Osteoblast (primary cell): ENCODE measurements at regions not wholly inside any gene's neighbourhood (a gene's known extent, or its start where the extent isn't known, plus 50 kb on each side); places are given as distances from the start of the nearest gene placed in this dataset.

Experiments used
- DNase-seq: peaks from one replicate; pipeline ENCODE4 v3.0.0; 2011; ENCODE audit warnings: low spot score, mixed read lengths; ENCODE audit not compliant: insufficient read length; ENCODE audit errors: missing footprints
- H2AFZ ChIP-seq: 2 replicates; pipeline ENCODE4 v1.6.0; 2011; ENCODE audit warnings: mild to moderate bottlenecking, low read length
- H3K27ac ChIP-seq: 2 replicates; pipeline ENCODE4 v1.5.1; 2011; ENCODE audit warnings: mild to moderate bottlenecking, low read depth, low read length, moderate library complexity
- H3K27me3 ChIP-seq: 2 replicates; pipeline ENCODE4 v1.6.0; 2012; ENCODE audit warnings: mild to moderate bottlenecking, control low read depth, inconsistent platforms, low read length, moderate library complexity; ENCODE audit not compliant: insufficient read depth
- H3K36me3 ChIP-seq: 2 replicates; pipeline ENCODE4 v1.5.1; 2011; ENCODE audit warnings: mild to moderate bottlenecking, low read length, control low read depth, moderate library complexity; ENCODE audit not compliant: insufficient read depth
- H3K4me1 ChIP-seq: 2 replicates; pipeline ENCODE4 v1.5.1; 2011; ENCODE audit warnings: mild to moderate bottlenecking, low read length, control low read depth, moderate library complexity; ENCODE audit not compliant: insufficient read depth
- H3K4me2 ChIP-seq: 2 replicates; pipeline ENCODE4 v1.6.0; 2011; ENCODE audit warnings: mild to moderate bottlenecking, low read length; ENCODE audit not compliant: insufficient read depth
- H3K4me3 ChIP-seq: fragments of 200-600 bp; sonication (generic); 3 replicates; pipeline ENCODE4 v1.5.1; 2012; ENCODE audit warnings: mild to moderate bottlenecking, low read length, inconsistent platforms; ENCODE audit not compliant: insufficient read depth
- H3K79me2 ChIP-seq: 2 replicates; pipeline ENCODE4 v1.6.0; 2012; ENCODE audit warnings: mild to moderate bottlenecking, low read length, control low read depth, inconsistent platforms; ENCODE audit not compliant: insufficient read depth
- H3K9me3 ChIP-seq: 2 replicates; pipeline ENCODE4 v1.5.1; 2011; ENCODE audit warnings: low read depth, low read length, control low read depth
- H4K20me1 ChIP-seq: 2 replicates; pipeline ENCODE4 v1.6.0; 2012; ENCODE audit warnings: mild to moderate bottlenecking, low read length, control low read depth; ENCODE audit not compliant: insufficient read depth
- CTCF ChIP-seq: IDR thresholded peaks from 2 replicates; pipeline ENCODE4 v1.5.1; 2011; ENCODE audit warnings: mild to moderate bottlenecking, low read depth, low read length, moderate library complexity; ENCODE audit errors: extremely low read depth

- H3K36me3 ChIP-seq = no peaks in the 10 kb centered on the region
- H4K20me1 ChIP-seq = no peaks in the 10 kb centered on the region
- H3K4me3 ChIP-seq = no peak overlapping the region
- no peaks in the 10 kb centered on the region for H3K27me3 ChIP-seq
- H3K79me2 ChIP-seq = no peaks in the 10 kb centered on the region
- no peak for TF ChIP-seq CTCF
- DNase-seq = no peak
- H3K9me3 ChIP-seq = no peaks in the 10 kb centered on the region
- H2AFZ ChIP-seq = peak overlapping the region; percentile 59
- no peak overlapping the region for H3K27ac ChIP-seq
- peaks cover 4% of the 10 kb centered on the region for H3K4me1 ChIP-seq
- H3K4me2 ChIP-seq = no peak overlapping the region
Measured at GRCh38 chr1:55951291-55951690, 628.1 kb downstream of the PLPP3 start.

- no peak for DNase-seq
- H3K4me3 ChIP-seq = no peak overlapping the region
- H4K20me1 ChIP-seq = no peaks in the 10 kb centered on the region
- no peaks in the 10 kb centered on the region for H3K9me3 ChIP-seq
- no peaks in the 10 kb centered on the region for H3K4me1 ChIP-seq
- no peaks in the 10 kb centered on the region for H3K27me3 ChIP-seq
- no peak overlapping the region for H3K4me2 ChIP-seq
- H3K36me3 ChIP-seq = no peaks in the 10 kb centered on the region
- H3K79me2 ChIP-seq = no peaks in the 10 kb centered on the region
- TF ChIP-seq CTCF = no peak
- no peak overlapping the region for H3K27ac ChIP-seq
- H2AFZ ChIP-seq = no peak overlapping the region
Measured at GRCh38 chr1:55947446-55947845, 631.9 kb downstream of the PLPP3 start.

GRCh38 chr1:55943721-55944435, 635.5 kb downstream of the PLPP3 start:
- H3K4me1 ChIP-seq = no peaks in the 10 kb centered on the region
- DNase-seq = no peak
- H3K9me3 ChIP-seq = no peaks in the 10 kb centered on the region
- H3K27me3 ChIP-seq = no peaks in the 10 kb centered on the region
- no peak overlapping the region for H3K4me2 ChIP-seq
- H3K79me2 ChIP-seq = no peaks in the 10 kb centered on the region
- H3K27ac ChIP-seq = no peak overlapping the region
- no peak for TF ChIP-seq CTCF
- no peak overlapping the region for H2AFZ ChIP-seq
- H3K4me3 ChIP-seq = no peak overlapping the region
- H3K36me3 ChIP-seq = no peaks in the 10 kb centered on the region
- H4K20me1 ChIP-seq = no peaks in the 10 kb centered on the region

GRCh38 chr1:55943012-55943411, 636.4 kb downstream of the PLPP3 start:
- no peaks in the 10 kb centered on the region for H4K20me1 ChIP-seq
- no peak overlapping the region for H3K27ac ChIP-seq
- no peak overlapping the region for H3K4me3 ChIP-seq
- no peak for TF ChIP-seq CTCF
- H3K27me3 ChIP-seq = no peaks in the 10 kb centered on the region
- no peaks in the 10 kb centered on the region for H3K9me3 ChIP-seq
- H3K4me2 ChIP-seq = no peak overlapping the region
- H3K4me1 ChIP-seq = no peaks in the 10 kb centered on the region
- H3K79me2 ChIP-seq = no peaks in the 10 kb centered on the region
- H3K36me3 ChIP-seq = no peaks in the 10 kb centered on the region
- H2AFZ ChIP-seq = no peak overlapping the region
- DNase-seq = no peak
